GM13976 (cell line): ENCODE measurements at regions not wholly inside any gene's neighbourhood (a gene's known extent, or its start where the extent isn't known, plus 50 kb on each side); places are given as distances from the start of the nearest gene placed in this dataset.
"Not testable (repeated sequence)": the region's sequence is repeated elsewhere in the genome, so short reads cannot be mapped to it uniquely, and the experiment has no call there.

Source experiments
- DNase-seq: peaks from one replicate; pipeline ENCODE4 v3.0.0; 2012; ENCODE audit warnings: low spot score
- in situ Hi-C: fragments of 300-500 bp; cut with MboI; formaldehyde crosslinking; loops from one replicate; pipeline ENCODE4 v1.12.0; 2022; ENCODE audit warnings: low sequenced_read_pairs, mixed read lengths, inconsistent platforms; ENCODE audit not compliant: unreplicated experiment
- TF ChIP-seq, protein P1 (sequence below): IDR thresholded peaks from 2 replicates; pipeline ENCODE4 v1.5.1; 2012; ENCODE audit warnings: borderline replicate concordance, mild to moderate bottlenecking; ENCODE audit not compliant: insufficient read depth; ENCODE audit errors: extremely low read depth, missing control alignments, control extremely low read depth

DNA sequence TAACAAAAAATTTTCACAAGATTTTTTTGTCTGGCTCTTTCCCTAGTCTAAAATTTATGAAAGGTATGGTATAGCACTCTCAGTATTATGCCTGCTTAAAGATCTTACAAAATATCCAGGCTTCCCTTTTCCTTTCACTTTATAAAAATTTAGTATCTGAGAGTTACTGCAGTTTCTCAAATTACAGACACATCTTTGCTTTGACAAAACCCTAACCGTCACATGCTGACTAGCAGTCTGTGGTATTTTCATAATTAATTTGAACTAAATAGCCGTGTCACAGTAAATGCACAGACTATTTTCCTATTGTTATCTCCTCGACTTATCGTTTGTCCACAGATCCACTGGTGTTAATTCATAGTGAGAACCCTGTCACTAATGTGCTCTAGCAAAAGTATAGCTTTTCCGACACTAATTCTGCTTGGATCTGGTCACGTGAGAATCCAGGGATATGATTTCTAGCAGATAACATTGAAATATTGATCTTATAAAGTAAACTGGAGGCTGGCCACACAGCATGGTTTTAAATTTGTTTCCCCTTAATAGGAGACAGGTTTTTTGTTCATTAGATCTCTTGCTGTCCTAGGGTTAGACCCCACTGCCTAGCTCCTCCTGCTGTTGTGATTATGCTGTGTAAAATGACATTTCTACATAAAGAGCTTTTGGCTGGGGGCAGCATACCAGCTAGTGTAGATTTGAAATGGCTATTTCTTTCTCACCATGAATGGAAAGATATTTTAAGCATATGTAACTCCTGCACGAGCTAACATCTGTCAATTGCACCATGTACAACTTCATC lies 340.6 kb upstream of the SASH1 start:
- TF ChIP-seq, protein P1, sequence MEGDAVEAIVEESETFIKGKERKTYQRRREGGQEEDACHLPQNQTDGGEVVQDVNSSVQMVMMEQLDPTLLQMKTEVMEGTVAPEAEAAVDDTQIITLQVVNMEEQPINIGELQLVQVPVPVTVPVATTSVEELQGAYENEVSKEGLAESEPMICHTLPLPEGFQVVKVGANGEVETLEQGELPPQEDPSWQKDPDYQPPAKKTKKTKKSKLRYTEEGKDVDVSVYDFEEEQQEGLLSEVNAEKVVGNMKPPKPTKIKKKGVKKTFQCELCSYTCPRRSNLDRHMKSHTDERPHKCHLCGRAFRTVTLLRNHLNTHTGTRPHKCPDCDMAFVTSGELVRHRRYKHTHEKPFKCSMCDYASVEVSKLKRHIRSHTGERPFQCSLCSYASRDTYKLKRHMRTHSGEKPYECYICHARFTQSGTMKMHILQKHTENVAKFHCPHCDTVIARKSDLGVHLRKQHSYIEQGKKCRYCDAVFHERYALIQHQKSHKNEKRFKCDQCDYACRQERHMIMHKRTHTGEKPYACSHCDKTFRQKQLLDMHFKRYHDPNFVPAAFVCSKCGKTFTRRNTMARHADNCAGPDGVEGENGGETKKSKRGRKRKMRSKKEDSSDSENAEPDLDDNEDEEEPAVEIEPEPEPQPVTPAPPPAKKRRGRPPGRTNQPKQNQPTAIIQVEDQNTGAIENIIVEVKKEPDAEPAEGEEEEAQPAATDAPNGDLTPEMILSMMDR, result no peak
- in situ Hi-C loops, result no loop called here
- DNase-seq, result no peak

DNA sequence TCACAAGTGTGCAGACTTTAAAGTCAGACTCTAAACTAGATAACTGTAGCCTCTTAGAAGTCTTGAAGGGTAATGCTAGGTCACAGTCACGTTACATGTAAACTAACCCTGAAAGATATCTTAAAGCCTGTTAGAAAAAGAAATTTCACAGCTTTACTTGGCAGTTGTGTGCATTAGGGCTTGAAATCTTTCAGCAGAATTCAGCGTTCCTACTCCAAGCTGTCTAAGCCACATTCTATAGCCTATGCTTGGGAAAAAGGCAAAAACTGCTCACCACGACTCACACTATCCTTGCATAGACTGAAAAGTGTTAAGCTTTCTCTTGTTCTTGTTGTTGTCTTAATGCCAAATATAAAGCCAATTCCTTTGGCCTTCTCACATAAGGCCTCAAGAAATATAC lies 338.0 kb upstream of the SASH1 start:
- DNase-seq, result no peak
- TF ChIP-seq, protein P1, result no peak
- in situ Hi-C loops, result no loop called here

DNA sequence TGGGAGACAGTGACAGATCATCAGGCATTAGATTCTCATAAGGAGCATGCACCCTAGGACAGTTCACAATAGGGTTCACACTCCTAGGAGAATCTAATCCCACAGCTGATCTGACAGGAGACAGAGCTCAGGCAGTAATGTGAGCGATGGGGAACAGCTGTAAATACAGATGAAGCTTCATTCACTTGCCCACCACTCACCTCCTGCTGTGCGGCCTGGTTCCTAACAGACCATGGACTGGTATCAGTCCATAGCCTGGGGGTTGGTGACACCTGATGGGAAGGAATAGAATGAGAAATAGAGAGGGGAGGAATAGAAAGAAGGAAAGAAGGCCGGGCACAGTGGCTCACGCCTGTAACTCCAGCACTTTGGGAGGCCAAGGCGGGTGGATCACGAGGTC lies 336.8 kb upstream of the SASH1 start:
- TF ChIP-seq, protein P1, result no peak
- in situ Hi-C loops, result no loop called here
- DNase-seq, result no peak

DNA sequence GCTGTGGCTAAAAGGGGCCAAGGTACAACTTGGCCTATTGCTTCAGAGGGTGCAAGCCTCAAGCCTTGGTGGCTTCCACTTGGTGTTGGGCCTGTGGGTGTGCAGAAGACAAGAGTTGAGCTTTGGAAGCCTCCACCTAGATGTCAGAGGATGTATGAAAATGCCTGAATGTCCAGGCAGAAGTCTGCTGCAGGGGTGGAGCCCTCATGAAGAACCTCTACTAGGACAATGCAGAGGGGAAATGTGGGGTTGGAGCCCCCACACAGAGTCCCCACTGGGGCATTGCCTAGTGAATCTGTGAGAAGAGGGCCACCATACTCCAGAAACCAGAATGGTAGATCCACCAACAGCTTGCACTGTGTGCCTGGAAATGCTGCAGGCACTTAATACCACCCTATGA lies 332.1 kb upstream of the SASH1 start:
- in situ Hi-C loops, DNase-seq: not testable (repeated sequence)

DNA sequence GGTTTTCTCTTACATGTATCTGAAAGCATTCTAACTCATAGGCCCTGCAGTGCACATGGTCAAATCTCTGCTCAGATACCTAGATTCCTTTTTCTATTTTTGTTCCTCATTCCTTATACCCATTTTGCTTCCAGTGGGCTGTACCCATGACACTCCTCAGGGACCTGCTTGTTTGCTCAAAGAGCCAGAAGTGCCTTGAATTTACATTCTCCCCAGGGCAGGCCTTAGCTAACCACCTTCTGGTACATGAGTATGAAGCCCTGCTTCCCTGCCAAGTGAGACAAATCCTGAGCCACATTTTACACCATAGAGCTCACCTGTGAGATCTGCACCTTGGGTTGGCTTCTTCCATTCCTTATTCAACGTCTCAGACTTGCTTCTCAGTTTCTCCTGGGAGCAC lies 326.6 kb upstream of the SASH1 start:
- TF ChIP-seq, protein P1, result no peak
- in situ Hi-C loops, result no loop called here
- no peak for DNase-seq

DNA sequence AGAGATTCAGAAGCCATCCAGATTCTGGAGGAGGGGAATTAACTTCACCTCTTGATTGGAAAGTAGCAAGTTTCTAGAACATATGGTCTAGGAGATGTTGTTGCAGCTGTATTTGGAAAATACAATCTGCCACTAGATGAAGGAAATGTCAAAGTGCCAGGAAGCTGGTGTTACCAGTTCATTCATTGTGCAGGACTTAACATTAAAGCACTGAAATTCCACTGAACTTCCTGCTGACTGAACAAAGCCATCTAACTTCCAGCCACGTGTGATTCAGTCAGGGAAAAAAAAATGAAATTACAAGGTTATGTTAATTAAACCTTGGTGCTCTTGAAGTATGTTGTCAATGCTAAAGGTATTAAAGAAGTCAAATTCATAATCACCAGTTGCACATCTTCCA lies 321.5 kb upstream of the SASH1 start:
- in situ Hi-C loops, result no loop called here
- DNase-seq, result no peak

DNA sequence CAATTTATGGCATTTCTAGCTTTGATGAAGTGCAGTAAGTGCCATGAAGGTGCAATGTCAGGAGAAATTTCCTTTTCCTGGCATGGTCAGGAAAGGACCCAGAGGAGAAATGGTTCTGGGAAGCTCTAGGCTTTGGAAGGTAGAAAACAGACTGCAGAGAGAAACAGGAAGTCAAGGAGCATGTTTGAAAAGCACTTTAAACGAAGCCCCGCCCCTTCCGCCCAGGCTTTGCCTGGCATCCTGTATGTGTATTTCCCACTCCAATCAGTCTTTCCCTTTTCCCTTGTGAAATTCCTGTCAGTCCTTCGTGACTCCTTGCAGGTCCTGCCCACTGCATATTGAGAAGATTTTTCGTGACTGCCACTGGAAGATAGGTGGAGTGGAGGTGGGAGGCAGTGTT lies 320.9 kb upstream of the SASH1 start:
- in situ Hi-C loops, result no loop called here

More for the DNA sequence above, 321.5 kb upstream of the SASH1 start:
- TF ChIP-seq, protein P1, result no peak

DNA sequence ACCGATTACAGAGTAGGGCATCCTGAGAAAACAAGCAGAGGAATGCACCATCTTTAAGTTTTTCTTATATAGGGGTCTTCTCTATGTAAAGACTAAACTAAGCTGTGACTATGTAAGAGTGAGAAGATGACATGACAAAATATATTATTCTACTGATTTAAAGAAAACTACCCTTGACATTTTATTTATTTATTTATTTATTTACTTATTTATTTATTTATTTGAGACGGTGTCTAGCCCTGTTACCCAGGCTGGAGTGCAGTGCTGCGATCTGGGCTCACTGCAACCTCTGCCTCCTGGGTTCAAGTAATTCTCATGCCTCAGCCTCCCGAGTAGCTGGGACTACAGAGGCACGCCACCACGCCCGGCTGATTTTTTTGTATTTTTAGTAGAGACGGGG lies 320.4 kb upstream of the SASH1 start:
- DNase-seq, in situ Hi-C loops: not testable (repeated sequence)

More for the DNA sequence above, 320.9 kb upstream of the SASH1 start:
- no peak for DNase-seq
- TF ChIP-seq, protein P1, result no peak
